ENCODE measurements at regions not wholly inside any gene's neighbourhood (a gene's known extent, or its start where the extent isn't known, plus 50 kb on each side); places are given as distances from the start of the nearest gene placed in this dataset.

DNA sequence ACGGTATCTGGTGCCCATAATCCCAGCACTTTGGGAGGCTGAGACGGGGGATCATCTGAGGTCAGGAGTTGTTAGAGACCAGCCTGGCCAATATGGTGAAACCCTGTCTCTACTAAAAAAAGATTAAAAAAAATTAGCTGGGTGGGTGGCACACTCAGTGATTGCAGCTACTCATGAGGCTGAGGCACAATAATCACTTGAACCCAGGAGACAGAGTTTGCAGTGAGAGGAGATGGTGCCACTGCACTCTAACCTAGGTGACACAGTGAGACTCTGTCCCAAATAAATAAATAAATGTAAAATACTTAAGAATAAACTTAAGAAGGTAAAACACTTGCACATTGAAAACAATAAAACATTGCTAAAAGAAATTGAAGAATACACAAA lies 90.4 kb downstream of the ZNF280B start:
- no peak overlapping the region for H2AK5ac ChIP-seq (ENCODE audit: low read length)
- H3K36me3 ChIP-seq (ENCODE audit: control insufficient read depth, insufficient read depth, low read length): no peaks in the 10 kb centered on the region
- no peak overlapping the region for H2BK120ac ChIP-seq (ENCODE audit: low read depth, low read length)
- no peak overlapping the region for H3K9ac ChIP-seq (ENCODE audit: low read length)
- no peak overlapping the region for H4K8ac ChIP-seq (ENCODE audit: low read depth, low read length)
- H3K79me2 ChIP-seq (ENCODE audit: control insufficient read depth, insufficient read depth, low read length): no peaks in the 10 kb centered on the region
- no peaks in the 10 kb centered on the region for H3K4me1 ChIP-seq (ENCODE audit: control insufficient read depth, low read depth, low read length)
- H3K4me2 ChIP-seq (ENCODE audit: low read length): no peak overlapping the region
- H3K23ac ChIP-seq (ENCODE audit: low read length): no peak overlapping the region
- no peak overlapping the region for H3K4me3 ChIP-seq (ENCODE audit: low read length)
- H3K27ac ChIP-seq (ENCODE audit: low read depth, low read length): no peak overlapping the region
- no peaks in the 10 kb centered on the region for H3K79me1 ChIP-seq (ENCODE audit: low read length)
- no peak overlapping the region for H3K4ac ChIP-seq (ENCODE audit: low read depth, low read length)
- WGBS (ENCODE audit: extremely low coverage, insufficient coverage, low lambda C conversion rate): no CpG with 5 or more reads among the region's 2 CpGs
- DNase-seq: no peak
- H2BK5ac ChIP-seq (ENCODE audit: low read length): no peak overlapping the region
- H3K56ac ChIP-seq (ENCODE audit: low read length): no peak overlapping the region
- H2BK15ac ChIP-seq (replicated peaks; ENCODE audit: low read depth): no peak overlapping the region
- H3K18ac ChIP-seq (ENCODE audit: low read length): no peak overlapping the region
- H4K5ac ChIP-seq (ENCODE audit: low read length): no peak overlapping the region
- peaks cover 8% of the 10 kb centered on the region for H3K27me3 ChIP-seq (ENCODE audit: insufficient read depth, low read length, poor library complexity)

DNA sequence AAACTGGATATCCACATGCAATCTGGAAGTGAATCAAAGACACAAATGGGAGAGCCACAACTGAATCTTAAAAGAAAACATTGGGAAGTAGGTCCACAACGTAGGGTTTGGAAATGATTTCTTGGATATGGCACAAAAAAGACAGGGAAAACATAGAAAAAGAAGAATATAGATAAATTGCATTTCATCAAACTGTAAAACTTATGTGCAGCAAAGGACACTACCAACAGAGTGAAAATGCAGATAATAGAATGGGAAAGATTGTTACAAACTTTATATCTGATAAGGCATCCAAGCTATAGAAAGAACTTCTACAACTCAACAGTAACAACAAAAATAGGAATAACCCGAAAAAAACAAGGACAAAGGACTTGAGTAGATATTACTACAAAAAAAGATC lies 89.6 kb downstream of the ZNF280B start:
- Histone ChIP-seq H3K4me2 (ENCODE audit: low read length) (no peak overlapping the region), H3K79me2 (ENCODE audit: control insufficient read depth, insufficient read depth, low read length) (no peaks in the 10 kb centered on the region), H3K23ac (ENCODE audit: low read length) (no peak overlapping the region), H4K5ac (ENCODE audit: low read length) (no peak overlapping the region), H3K18ac (ENCODE audit: low read length) (no peak overlapping the region), H2BK5ac (ENCODE audit: low read length) (no peak overlapping the region), H2BK120ac (ENCODE audit: low read depth, low read length) (no peak overlapping the region), H2AK5ac (ENCODE audit: low read length) (no peak overlapping the region), H4K8ac (ENCODE audit: low read depth, low read length) (no peak overlapping the region), H3K79me1 (ENCODE audit: low read length) (no peaks in the 10 kb centered on the region), H3K27ac (ENCODE audit: low read depth, low read length) (no peak overlapping the region), H3K9ac (ENCODE audit: low read length) (no peak overlapping the region), H3K4ac (ENCODE audit: low read depth, low read length) (no peak overlapping the region), H3K56ac (ENCODE audit: low read length) (no peak overlapping the region), H2BK15ac (replicated peaks; ENCODE audit: low read depth) (no peak overlapping the region), H3K27me3 (ENCODE audit: insufficient read depth, low read length, poor library complexity) (peaks cover 8% of the 10 kb centered on the region), H3K4me1 (ENCODE audit: control insufficient read depth, low read depth, low read length) (no peaks in the 10 kb centered on the region), H3K4me3 (ENCODE audit: low read length) (no peak overlapping the region), H3K36me3 (ENCODE audit: control insufficient read depth, insufficient read depth, low read length) (no peaks in the 10 kb centered on the region)
- no CpG with 5 or more reads among the region's 2 CpGs for WGBS (ENCODE audit: extremely low coverage, insufficient coverage, low lambda C conversion rate)
- no peak for DNase-seq

DNA sequence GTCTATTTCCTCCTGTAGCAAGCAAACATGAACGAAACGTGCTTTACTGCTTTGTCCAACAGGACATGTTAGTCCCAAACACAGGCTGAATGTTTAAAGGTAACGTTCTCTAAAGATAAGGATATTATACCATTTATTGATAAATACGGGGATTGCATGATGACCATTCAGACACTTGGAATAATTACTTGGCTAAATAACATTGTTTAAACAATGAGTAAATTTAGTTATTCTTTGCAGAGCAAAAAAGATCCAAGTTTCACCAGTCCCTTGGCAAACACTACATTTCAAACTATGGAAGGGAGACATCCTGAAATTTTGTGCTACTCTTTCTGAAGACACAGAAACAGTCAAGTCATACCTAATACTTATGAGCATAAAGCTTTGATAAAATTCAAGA lies 88.0 kb downstream of the ZNF280B start:
- Histone ChIP-seq H3K79me1 (ENCODE audit: low read length) (no peaks in the 10 kb centered on the region), H3K23ac (ENCODE audit: low read length) (no peak overlapping the region), H3K4me3 (ENCODE audit: low read length) (no peak overlapping the region), H4K8ac (ENCODE audit: low read depth, low read length) (no peak overlapping the region), H3K4me2 (ENCODE audit: low read length) (no peak overlapping the region), H3K27ac (ENCODE audit: low read depth, low read length) (no peak overlapping the region), H3K79me2 (ENCODE audit: control insufficient read depth, insufficient read depth, low read length) (no peaks in the 10 kb centered on the region), H3K27me3 (ENCODE audit: insufficient read depth, low read length, poor library complexity) (peaks cover 8% of the 10 kb centered on the region), H2BK5ac (ENCODE audit: low read length) (no peak overlapping the region), H3K56ac (ENCODE audit: low read length) (no peak overlapping the region), H2BK120ac (ENCODE audit: low read depth, low read length) (no peak overlapping the region), H3K4me1 (ENCODE audit: control insufficient read depth, low read depth, low read length) (no peaks in the 10 kb centered on the region), H3K18ac (ENCODE audit: low read length) (no peak overlapping the region), H3K4ac (ENCODE audit: low read depth, low read length) (no peak overlapping the region), H3K9ac (ENCODE audit: low read length) (no peak overlapping the region), H2AK5ac (ENCODE audit: low read length) (no peak overlapping the region), H4K5ac (ENCODE audit: low read length) (no peak overlapping the region), H2BK15ac (replicated peaks; ENCODE audit: low read depth) (no peak overlapping the region), H3K36me3 (ENCODE audit: control insufficient read depth, insufficient read depth, low read length) (no peaks in the 10 kb centered on the region)
- WGBS (ENCODE audit: extremely low coverage, insufficient coverage, low lambda C conversion rate): no CpG with 5 or more reads among the region's 4 CpGs
- DNase-seq: no peak

DNA sequence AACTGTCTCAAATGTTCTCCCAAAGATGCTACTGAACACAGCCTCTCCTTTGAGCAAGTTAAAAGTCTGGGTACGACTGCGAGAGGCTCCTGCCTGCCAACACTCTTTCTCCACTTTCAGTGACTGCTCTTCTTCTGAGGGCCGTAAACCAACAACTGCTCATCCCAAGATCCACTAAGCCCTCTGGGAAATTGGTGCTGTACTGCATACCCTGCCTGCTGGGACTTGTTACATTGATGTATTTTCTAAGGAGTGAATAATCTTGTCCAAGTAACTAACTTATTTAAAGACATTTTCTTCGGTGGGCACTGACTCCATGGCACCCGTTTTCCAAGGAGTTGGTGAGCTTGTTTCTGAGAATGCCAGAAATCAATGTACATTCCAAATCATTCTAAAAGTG lies 87.2 kb downstream of the ZNF280B start:
- Histone ChIP-seq H2BK5ac (ENCODE audit: low read length) (no peak overlapping the region), H3K4me3 (ENCODE audit: low read length) (no peak overlapping the region), H4K8ac (ENCODE audit: low read depth, low read length) (no peak overlapping the region), H3K79me2 (ENCODE audit: control insufficient read depth, insufficient read depth, low read length) (no peaks in the 10 kb centered on the region), H3K36me3 (ENCODE audit: control insufficient read depth, insufficient read depth, low read length) (no peaks in the 10 kb centered on the region), H2BK120ac (ENCODE audit: low read depth, low read length) (no peak overlapping the region), H3K18ac (ENCODE audit: low read length) (no peak overlapping the region), H3K23ac (ENCODE audit: low read length) (no peak overlapping the region), H2BK15ac (replicated peaks; ENCODE audit: low read depth) (no peak overlapping the region), H3K4ac (ENCODE audit: low read depth, low read length) (no peak overlapping the region), H3K27ac (ENCODE audit: low read depth, low read length) (no peak overlapping the region), H2AK5ac (ENCODE audit: low read length) (no peak overlapping the region), H3K56ac (ENCODE audit: low read length) (no peak overlapping the region), H3K9ac (ENCODE audit: low read length) (no peak overlapping the region), H3K79me1 (ENCODE audit: low read length) (no peaks in the 10 kb centered on the region), H4K5ac (ENCODE audit: low read length) (no peak overlapping the region), H3K4me1 (ENCODE audit: control insufficient read depth, low read depth, low read length) (no peaks in the 10 kb centered on the region), H3K4me2 (ENCODE audit: low read length) (no peak overlapping the region), H3K27me3 (ENCODE audit: insufficient read depth, low read length, poor library complexity) (peaks cover 8% of the 10 kb centered on the region)
- DNase-seq: no peak
- no CpG with 5 or more reads among the region's 5 CpGs for WGBS (ENCODE audit: extremely low coverage, insufficient coverage, low lambda C conversion rate)

DNA sequence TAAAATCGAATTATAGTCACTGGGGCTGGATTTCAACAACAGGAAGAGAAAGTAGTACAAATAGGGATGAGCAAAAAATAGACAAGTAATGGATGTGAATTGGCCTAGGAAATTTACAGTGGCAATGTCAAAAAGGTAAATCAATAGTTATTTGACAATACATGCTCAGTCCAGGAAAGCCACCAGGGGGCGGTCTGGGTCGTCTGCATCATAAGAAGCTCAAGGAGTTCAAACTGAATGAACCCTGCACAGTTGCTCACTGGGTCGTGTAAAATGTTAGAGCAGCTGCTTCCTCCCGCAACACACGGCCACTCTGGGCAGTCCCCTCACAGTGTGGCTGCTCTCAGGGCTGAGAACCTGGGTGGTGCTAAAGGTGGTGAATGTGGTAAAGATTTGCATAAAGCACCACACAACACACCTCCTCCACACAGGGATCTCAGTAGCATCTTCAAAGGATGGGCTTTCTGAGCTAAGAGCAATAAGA lies 85.9 kb downstream of the ZNF280B start:
- peak; percentile 62 for DNase-seq
- Histone ChIP-seq H2BK15ac (replicated peaks; ENCODE audit: low read depth) (no peak overlapping the region), H2AK5ac (ENCODE audit: low read length) (no peak overlapping the region), H3K4me3 (ENCODE audit: low read length) (no peak overlapping the region), H3K56ac (ENCODE audit: low read length) (no peak overlapping the region), H3K27me3 (ENCODE audit: insufficient read depth, low read length, poor library complexity) (peaks cover 8% of the 10 kb centered on the region), H2BK120ac (ENCODE audit: low read depth, low read length) (no peak overlapping the region), H2BK5ac (ENCODE audit: low read length) (no peak overlapping the region), H3K27ac (ENCODE audit: low read depth, low read length) (no peak overlapping the region), H3K4me1 (ENCODE audit: control insufficient read depth, low read depth, low read length) (no peaks in the 10 kb centered on the region), H3K9ac (ENCODE audit: low read length) (no peak overlapping the region), H3K4ac (ENCODE audit: low read depth, low read length) (no peak overlapping the region), H4K5ac (ENCODE audit: low read length) (no peak overlapping the region), H3K23ac (ENCODE audit: low read length) (no peak overlapping the region), H3K79me2 (ENCODE audit: control insufficient read depth, insufficient read depth, low read length) (no peaks in the 10 kb centered on the region), H3K36me3 (ENCODE audit: control insufficient read depth, insufficient read depth, low read length) (no peaks in the 10 kb centered on the region), H3K18ac (ENCODE audit: low read length) (no peak overlapping the region), H3K4me2 (ENCODE audit: low read length) (no peak overlapping the region), H3K79me1 (ENCODE audit: low read length) (no peaks in the 10 kb centered on the region), H4K8ac (ENCODE audit: low read depth, low read length) (no peak overlapping the region)
- no CpG with 5 or more reads among the region's 6 CpGs for WGBS (ENCODE audit: extremely low coverage, insufficient coverage, low lambda C conversion rate)

DNA sequence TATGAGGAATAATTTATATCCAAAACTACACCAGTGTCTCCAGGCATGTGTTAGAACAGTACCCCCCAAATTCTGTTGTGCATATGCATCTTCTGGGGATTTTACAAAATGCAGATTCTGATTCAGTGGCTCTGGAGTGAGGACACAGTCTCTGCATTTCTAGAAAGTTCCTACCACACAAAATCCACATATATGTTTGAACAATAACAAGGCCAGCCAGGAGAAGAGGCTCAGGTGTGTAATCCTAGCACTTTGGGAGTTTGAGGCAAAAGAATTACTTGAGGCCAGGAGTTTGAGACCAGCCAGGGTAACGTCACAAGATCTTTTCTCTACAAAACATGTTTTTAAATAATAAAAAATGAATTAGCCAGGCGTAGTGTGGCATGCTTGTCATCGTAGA lies 84.9 kb downstream of the ZNF280B start:
- WGBS (ENCODE audit: extremely low coverage, insufficient coverage, low lambda C conversion rate): no CpG with 5 or more reads among the region's 3 CpGs
- Histone ChIP-seq H3K4me2 (ENCODE audit: low read length) (no peak overlapping the region), H4K5ac (ENCODE audit: low read length) (no peak overlapping the region), H3K4ac (ENCODE audit: low read depth, low read length) (no peak overlapping the region), H2BK120ac (ENCODE audit: low read depth, low read length) (no peak overlapping the region), H3K56ac (ENCODE audit: low read length) (no peak overlapping the region), H3K27me3 (ENCODE audit: insufficient read depth, low read length, poor library complexity) (peaks cover 8% of the 10 kb centered on the region), H2BK15ac (replicated peaks; ENCODE audit: low read depth) (no peak overlapping the region), H3K27ac (ENCODE audit: low read depth, low read length) (no peak overlapping the region), H2AK5ac (ENCODE audit: low read length) (no peak overlapping the region), H3K79me2 (ENCODE audit: control insufficient read depth, insufficient read depth, low read length) (no peaks in the 10 kb centered on the region), H3K4me3 (ENCODE audit: low read length) (no peak overlapping the region), H4K8ac (ENCODE audit: low read depth, low read length) (no peak overlapping the region), H3K23ac (ENCODE audit: low read length) (no peak overlapping the region), H3K9ac (ENCODE audit: low read length) (no peak overlapping the region), H3K36me3 (ENCODE audit: control insufficient read depth, insufficient read depth, low read length) (no peaks in the 10 kb centered on the region), H3K18ac (ENCODE audit: low read length) (no peak overlapping the region), H2BK5ac (ENCODE audit: low read length) (no peak overlapping the region), H3K4me1 (ENCODE audit: control insufficient read depth, low read depth, low read length) (no peaks in the 10 kb centered on the region), H3K79me1 (ENCODE audit: low read length) (no peaks in the 10 kb centered on the region)
- no peak for DNase-seq
